ENCODE measurements at regions not wholly inside any gene's neighbourhood (a gene's known extent, or its start where the extent isn't known, plus 50 kb on each side); places are given as distances from the start of the nearest gene placed in this dataset.
"Not testable (repeated sequence)": the region's sequence is repeated elsewhere in the genome, so short reads cannot be mapped to it uniquely, and the experiment has no call there.

- DNase-seq (ENCODE audit: low spot score), result peak; percentile 71
Measured at GRCh38 chr5:99060306-99061261, 131.8 kb upstream of the CHD1 start.

DNA sequence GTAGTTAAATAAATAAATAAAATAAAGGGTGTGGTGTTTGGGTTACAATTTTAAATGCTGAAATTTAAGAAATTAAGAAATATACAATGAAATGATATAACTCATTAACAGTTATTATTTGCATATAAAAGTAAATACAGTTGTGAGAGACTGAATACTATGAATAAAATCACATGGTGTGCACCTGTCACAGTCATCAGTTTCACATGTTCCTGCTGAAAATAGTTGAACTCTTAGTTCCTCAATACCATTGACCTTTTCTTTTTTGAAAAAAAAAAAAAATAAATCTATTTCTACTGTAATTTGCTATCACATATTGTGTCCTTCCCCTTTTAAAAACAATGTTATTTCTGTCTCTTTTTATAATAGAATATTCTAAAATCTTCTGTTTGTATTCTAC lies 130.9 kb upstream of the CHD1 start:
- no peak for DNase-seq (ENCODE audit: low spot score)

GRCh38 chr5:99058466-99058865 lies 129.7 kb upstream of the CHD1 start:
- no peak for DNase-seq (ENCODE audit: low spot score)

- DNase-seq (ENCODE audit: low spot score), result no peak
Measured at GRCh38 chr5:99054972-99055371, 126.2 kb upstream of the CHD1 start.

DNA sequence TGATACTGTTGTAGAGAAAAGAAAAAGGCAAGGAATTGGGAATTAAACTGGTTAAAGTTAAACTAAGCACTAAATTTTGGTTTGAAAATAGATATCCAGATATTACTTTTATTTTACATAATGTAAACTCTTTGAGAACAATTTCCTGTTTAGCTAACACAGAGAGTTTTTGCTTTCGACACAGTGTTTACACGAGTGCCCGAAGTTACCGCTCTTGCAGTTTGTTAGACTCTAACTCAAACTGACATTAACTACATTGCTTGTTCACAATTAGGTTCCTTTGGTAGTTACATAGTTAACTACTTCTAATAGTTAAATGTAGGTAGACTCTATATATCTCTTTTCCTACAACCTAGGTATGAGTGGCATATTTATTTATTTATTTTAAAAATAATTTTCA lies 117.1 kb upstream of the CHD1 start:
- no peak for DNase-seq (ENCODE audit: low spot score)

DNA sequence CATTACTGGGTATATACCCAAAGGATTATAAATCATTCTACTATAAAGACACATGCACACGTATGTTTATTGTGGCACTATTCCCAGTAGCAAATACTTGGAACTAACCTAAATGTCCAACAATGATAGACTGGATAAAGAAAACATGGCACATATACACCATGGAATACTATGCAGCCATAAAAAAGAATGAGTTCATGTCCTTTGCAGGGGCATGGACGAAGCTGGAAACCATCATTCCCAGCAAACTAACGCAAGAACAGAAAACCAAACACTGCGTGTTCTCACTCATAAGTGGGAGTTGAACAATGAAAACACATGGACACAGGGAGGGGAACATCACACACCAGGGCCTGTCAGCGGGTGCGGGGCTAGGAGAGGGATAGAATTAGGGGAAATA lies 114.5 kb upstream of the CHD1 start:
- DNase-seq (ENCODE audit: low spot score), result not testable (repeated sequence)

DNA sequence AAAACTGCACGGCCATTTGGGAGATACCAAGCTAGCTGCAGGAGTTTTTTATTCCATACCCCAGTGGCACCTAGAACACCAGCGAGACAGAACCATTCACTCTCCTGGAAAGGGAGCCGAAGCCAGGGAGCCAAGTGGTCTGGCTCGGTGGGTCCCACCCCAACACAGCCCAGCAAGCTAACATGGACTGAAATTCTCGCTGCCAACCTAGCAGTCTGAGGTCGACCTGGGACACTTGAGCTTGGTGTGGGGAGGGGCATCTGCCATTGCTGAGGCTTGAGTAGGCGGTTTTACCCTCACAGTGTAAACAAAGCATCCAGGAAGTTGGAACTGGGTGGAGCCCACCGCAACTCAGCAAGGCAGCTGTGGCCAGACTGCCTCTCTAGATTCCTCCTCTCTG lies 108.9 kb upstream of the CHD1 start:
- no peak for DNase-seq (ENCODE audit: low spot score)

DNA sequence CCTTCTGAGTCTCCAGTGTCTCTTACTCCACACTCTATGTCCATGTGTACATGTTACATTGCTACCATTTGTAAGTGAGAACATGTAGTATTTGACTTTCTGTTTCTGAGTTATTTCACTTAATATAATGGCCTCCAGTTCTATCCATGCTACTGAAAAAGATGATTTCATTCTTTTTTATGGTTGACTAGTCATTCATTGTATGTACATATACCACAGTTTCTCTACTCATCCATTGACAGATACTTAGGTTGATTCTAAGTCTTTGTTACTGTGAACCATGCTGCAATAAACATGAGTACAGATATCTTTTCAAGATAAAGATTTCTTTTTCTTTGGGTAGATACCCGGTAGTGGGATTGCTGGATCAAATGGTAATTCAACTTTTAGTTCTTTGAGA lies 107.1 kb upstream of the CHD1 start:
- no peak for DNase-seq (ENCODE audit: low spot score)

- no peak for DNase-seq (ENCODE audit: low spot score)
Measured at GRCh38 chr5:99034336-99034735, 105.5 kb upstream of the CHD1 start.

- DNase-seq (ENCODE audit: low spot score), result peak; percentile 39
Measured at GRCh38 chr5:99033014-99033900, 104.5 kb upstream of the CHD1 start.

GRCh38 chr5:99032234-99033013 lies 103.6 kb upstream of the CHD1 start:
- DNase-seq (ENCODE audit: low spot score), result peak; percentile 83

- peak; percentile 28 for DNase-seq (ENCODE audit: low spot score)
Measured at GRCh38 chr5:99030906-99031440, 102.2 kb upstream of the CHD1 start.

DNA sequence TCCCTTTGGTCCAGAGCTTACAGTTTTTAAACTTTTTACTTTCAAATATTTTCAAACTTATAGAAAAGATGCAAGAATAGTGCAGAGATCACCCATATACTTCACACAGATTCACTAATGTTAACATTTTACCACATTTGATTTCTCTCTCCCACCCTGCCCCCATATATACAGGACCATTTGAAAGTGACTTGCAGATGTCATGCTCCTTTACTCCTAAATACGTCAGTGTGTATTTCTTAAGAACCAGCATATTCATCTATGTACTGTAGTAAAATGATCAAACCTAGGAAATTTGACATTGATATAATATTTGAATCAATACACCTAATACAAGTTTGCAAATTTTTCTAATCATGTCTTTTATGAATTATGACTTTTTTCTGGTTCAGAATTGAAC lies 100.4 kb upstream of the CHD1 start:
- no peak for DNase-seq (ENCODE audit: low spot score)

DNA sequence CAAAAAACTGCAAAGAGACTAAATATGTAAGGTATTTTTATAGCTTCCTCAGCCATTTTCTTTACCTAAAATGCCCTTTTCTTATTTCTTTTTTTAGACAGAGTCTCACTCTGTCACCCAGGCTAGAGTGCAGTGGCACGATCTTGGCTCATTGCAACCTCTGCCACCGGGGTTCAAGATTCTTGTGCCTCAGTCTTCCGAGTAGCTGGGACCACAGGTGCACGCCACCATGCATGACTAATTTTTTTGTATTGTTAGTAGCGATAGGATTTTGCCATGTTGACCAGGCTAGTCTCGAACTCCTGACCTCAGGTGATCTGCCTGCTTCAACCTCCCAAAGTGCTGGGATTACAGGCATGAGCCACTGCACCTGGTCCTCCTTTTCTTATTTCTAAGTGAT lies 99.4 kb upstream of the CHD1 start:
- not testable (repeated sequence) for DNase-seq (ENCODE audit: low spot score)

DNA sequence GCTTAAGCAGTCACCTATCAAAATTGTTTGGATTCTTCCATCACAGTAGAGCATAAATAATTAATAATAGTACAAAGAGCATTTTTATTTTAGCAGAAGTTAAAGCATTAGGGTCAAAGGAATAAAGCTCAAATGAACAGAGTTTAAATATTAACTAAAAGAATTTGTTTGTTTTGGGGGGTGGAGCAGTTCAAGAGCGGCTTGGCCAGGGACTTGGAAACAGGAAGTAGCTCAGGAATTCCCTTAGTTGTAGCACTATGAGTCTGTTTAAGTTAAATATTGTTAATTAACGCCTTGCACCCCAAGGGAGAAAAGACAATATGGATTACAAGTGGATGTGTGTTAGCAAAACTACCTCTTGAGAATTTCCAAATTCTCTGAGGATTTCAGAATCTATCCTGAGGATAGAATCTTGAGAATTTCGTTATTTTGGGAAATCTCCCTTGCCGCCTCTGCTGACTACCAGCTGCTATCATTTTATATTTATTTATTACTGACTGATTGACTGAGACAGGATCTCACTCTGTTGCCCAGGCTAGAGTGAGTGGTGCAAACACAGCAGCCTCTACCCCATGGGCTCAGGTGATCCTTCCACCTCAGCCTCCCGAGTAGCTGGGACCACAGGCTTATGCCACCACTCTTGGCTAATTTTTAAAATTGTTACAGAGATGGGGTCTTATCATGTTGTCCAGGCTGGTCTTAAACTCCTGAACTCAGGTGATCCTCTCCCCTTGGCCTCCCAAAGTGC lies 96.7 kb upstream of the CHD1 start:
- no peak for DNase-seq (ENCODE audit: low spot score)

DNA sequence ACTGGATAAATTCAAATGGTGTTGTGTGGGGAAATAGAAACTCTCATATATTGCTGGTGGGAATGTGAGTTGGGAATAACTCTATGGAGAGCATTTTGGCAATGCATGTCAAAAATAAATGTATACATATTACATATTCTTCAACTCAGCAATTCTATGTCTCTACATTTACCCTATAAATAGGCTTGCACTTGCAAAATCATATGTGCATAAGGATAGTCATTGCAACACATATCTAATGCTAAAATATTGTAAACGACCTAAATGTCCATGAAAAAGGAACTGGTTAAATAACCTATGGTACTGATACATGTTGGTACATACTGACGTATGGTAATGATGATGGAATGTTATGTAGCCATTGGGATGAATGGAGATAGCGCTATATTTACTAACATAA lies 94.5 kb upstream of the CHD1 start:
- no peak for DNase-seq (ENCODE audit: low spot score)

GRCh38 chr5:99022250-99022649 lies 93.4 kb upstream of the CHD1 start:
- DNase-seq (ENCODE audit: low spot score), result no peak

GRCh38 chr5:99020698-99021048 lies 91.9 kb upstream of the CHD1 start:
- DNase-seq (ENCODE audit: low spot score), result no peak

DNA sequence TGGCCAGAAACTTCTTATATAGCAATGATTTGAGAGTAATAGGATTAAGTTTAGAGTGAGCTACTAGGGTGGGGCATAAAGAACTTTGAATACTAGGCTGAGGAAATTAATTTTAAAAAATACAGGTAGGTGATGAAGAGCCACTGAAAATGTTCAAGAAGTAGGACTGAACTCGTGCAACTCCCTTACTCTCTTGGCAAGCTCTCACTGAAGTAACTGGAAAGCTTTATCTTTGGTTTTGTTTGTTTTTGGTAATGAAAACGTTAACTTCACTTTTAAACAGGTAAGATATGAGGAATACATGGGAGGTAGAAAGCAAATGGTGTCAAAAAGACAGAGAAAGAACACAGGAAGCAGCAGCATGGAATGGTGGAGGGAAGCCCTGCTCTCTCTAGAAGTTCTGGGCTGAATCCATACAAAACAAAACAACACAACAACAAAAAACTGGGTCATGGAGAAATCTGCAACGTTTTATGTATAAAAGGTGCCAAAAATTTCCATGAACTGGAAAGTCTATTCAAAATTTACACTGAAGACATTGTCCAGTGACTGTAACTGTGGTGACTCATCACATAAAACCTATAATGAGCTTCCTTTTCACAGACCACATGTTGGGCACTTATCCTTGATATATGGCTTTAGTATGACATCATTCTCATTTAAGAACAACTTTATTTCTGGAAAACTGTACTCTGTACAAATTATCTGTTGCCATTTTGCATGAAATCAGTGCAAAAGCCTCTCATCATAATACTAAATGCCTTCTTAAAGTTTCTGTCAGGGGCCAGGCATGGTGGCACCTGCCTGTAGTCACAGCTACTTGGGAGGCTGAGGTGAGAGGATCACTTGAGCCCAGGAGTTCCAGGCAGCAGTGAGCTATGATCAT lies 91.2 kb upstream of the CHD1 start:
- DNase-seq (ENCODE audit: low spot score), result peak; percentile 89

DNA sequence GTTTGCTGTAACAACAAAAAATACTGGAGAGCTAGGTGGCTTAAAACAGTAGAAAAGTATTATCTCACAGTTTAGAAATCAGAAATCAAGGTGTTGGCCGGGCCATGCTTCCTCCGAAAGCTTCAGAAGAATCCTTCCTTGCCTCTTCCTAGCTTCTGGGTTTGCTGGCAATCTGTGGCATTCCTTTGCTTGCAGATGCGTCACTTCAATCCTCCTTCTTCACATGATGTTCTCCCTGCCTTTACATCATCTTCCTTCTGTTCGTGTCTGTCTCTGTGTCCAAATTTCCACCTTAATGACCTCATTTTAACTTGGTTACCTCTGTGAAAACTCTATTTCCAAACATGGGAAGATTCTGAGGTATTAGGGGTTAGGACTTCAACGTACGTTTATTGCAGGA lies 90.4 kb upstream of the CHD1 start:
- no peak for DNase-seq (ENCODE audit: low spot score)

Data from RKO (cell line).